ENCODE measurements at regions not wholly inside any gene's neighbourhood (a gene's known extent, or its start where the extent isn't known, plus 50 kb on each side); places are given as distances from the start of the nearest gene placed in this dataset.

GRCh38 chr10:111211706-111212105, 134.9 kb downstream of the ADRA2A start:
- ATAC-seq (no peak), FAIRE-seq (no peak), DNase-seq (ENCODE audit: low read depth, low spot score) (no peak)
- ChIA-PET CTCF (interaction anchor here (1.0 to 1.1 kb wide), 2 partner anchors 10 to 466 kb away, joined by 3 to 4 read pairs; no protein-coding TSS in a partner anchor), SMC1A (ENCODE audit: uncharacterized antibody, unreplicated experiment) (interaction anchor here (0.6 kb wide), 1 partner anchor 78 kb away, joined by 3 read pairs; no protein-coding TSS in a partner anchor), POLR2A (no interaction called here), RAD21 (ENCODE audit: unreplicated experiment) (no interaction called here)
- Histone ChIP-seq H3K27ac (ENCODE audit: control insufficient read depth, insufficient read depth) (no peak overlapping the region), H3K36me3 (ENCODE audit: control insufficient read depth in 2 of 2, insufficient read depth in 2 of 2, low read length in 1 of 2) (no peaks in the 10 kb centered on the region), H3K4me1 (ENCODE audit: control insufficient read depth, insufficient read depth, low read length) (no peaks in the 10 kb centered on the region), H3K4me2 (ENCODE audit: control insufficient read depth, insufficient read depth) (no peak overlapping the region), H2AFZ (ENCODE audit: control insufficient read depth, low read depth, low read length) (no peak overlapping the region), H3K79me2 (ENCODE audit: control insufficient read depth, insufficient read depth, low read length) (no peaks in the 10 kb centered on the region), H4K20me1 (ENCODE audit: control insufficient read depth, insufficient read depth) (no peaks in the 10 kb centered on the region; the same call in 1 of the 2 replicates), H3K27me3 (replicated peaks in 1 of 2; ENCODE audit: control insufficient read depth in 2 of 2, insufficient read depth in 2 of 2, low read length in 1 of 2) (no peaks in the 10 kb centered on the region), H3K9me3 (replicated peaks; ENCODE audit: control insufficient read depth, insufficient read depth, low read length) (no peaks in the 10 kb centered on the region), H3K9ac (ENCODE audit: control insufficient read depth, insufficient read depth, low read length) (no peak overlapping the region), H3K4me3 (no peak overlapping the region)
- in situ Hi-C loops (cut with MboI): no loop called here
- intact Hi-C loops (cut with micrococcal nuclease; ENCODE audit: unreplicated experiment): no loop called here
- BruUV-seq (replicated peaks): no TSS peak
- WGBS (ENCODE audit: insufficient coverage, insufficient replicate concordance, low lambda C conversion rate, missing lambda C conversion rate): 33% methylated on average over 3 of the region's 3 CpGs
- no peak for TF ChIP-seq RCOR1 (conservative IDR thresholded peaks at IDR 0.05; ENCODE audit: low read depth, low read length)
- no peak for TF ChIP-seq JUND (IDR thresholded peaks at IDR 0.05; ENCODE audit: low read depth, low read length)
- no peak for TF ChIP-seq STAT3 (IDR thresholded peaks at IDR 0.05; ENCODE audit: low read depth, low read length)
- no peak for TF ChIP-seq FOXK2 (IDR thresholded peaks at IDR 0.05)
- no peak for TF ChIP-seq PRDM15 (CRISPR knock-in tag; IDR thresholded peaks at IDR 0.05)
- no peak for TF ChIP-seq IKZF1 (conservative IDR thresholded peaks at IDR 0.05)
- TF ChIP-seq YBX1 (IDR thresholded peaks at IDR 0.05): no peak
